Fibroblast of skin of right biceps (primary cell): ENCODE measurements at regions not wholly inside any gene's neighbourhood (a gene's known extent, or its start where the extent isn't known, plus 50 kb on each side); places are given as distances from the start of the nearest gene placed in this dataset.
"Not testable (repeated sequence)": the region's sequence is repeated elsewhere in the genome, so short reads cannot be mapped to it uniquely, and the experiment has no call there.

Experiments
- DNase-seq: peaks from one replicate; pipeline ENCODE4 v3.0.0-alpha.2; 2013

DNA sequence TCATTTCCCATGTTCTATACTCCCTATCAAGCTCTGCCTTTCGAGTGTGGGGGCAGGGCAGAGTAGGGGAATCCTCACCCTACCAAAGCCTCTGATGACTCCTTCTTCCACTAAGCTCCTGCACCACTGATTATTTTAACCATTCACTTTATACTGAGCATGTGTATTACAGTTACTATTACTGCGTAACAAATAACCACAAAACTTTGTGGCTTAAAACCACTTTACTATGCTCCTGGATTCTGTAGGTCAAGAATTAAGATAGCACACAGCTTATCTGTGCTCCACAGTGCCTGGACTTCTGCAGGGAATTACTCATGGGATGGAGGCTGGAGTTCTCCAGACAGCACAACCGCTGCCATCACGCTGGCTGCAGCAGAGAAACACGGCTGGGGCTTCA lies 117.4 kb upstream of the DNAJC10 start:
- DNase-seq = no peak

DNA sequence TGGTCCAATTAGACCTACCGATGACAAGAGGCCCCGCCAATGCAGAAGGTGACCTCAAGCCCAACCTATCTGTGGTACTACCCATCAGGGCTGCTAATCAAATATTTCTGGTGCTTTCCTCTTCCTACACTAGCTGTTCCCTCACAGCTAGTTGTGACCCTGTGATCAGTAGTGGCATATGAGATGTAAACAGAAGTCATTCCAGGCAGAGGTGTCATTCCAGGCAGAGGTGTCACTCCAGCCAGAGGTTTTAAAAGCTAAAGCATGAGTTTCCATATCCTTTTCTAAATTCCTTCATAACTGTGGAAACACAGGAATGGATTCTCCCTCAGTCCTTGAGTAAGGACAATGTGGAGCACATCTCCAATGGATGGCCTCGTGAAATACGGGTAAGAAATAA lies 110.9 kb upstream of the DNAJC10 start:
- no peak for DNase-seq

DNA sequence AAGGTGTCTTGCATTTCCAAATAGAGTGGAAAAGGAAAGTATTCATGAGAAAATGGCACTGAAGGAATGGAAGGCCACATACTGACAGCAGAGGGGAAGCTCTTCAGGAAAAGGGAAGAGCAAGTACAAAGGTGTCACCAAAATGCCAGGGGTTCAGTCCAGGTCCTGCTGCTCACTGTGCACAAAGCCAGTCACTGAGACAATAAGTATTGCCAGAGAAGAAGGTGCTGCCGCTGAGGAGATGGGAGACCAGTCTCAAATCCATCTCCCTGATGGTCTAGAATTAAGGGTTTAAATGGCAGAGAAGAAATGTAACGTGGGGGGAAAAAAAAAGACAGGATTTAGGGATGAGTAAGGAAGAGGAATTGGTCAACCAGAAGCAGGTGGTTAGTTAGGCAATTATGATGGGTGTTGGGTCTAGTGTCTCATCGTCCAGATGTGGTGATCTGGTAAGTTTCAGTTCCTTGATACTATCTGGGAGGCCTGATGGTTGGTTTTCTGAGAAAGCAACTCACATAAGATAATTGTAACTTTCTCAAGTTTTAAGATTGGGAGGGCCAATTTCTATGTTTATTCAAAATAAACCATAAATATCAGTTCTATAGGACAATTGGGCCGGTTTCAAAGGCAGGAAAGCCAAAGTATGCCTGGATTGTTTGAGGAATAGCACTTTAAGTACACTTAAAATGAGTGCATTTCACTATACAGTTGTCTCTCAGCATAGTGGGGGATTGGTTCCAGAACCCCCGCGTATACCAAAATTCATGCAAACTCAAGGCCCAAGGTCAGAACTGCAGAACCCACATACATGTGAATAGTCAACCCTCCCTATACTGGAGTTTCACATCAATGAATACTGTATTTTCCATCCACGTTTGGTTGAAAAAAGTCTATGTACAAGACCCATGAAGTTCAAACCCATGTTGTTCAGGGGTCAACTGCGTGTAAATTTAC lies 109.1 kb upstream of the DNAJC10 start:
- DNase-seq = no peak

DNA sequence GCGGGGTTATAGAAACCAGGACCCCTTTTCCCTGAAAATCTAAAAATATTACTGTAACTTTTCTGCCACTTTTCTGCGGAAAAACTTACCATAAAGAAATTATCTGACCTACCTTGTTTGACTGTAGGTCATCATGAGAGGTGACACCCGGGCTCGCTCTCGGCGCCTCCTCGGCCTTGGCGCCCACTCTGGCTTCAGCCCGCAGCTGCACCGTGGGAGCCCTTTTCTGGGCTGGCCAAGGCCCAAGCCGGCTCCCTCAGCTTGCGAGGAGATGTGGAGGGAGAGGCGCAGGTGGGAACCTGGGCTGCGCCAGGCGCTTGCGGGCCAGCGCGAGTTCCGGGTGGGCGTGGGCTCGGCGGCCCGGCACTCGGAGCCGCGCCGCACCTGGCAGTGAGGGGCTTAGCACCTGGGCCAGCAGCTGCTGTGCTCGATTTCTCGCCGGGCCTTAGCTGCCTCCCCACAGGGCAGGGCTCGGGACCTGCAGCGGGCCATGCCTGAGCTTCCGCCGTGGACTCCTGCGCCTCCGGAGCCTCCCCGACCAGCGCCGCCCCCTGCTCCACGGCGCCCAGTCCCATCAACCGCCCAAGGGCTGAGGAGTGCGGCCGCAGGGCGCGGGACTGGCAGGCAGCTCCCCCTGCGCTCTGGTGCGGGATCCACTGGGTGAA lies 107.7 kb upstream of the DNAJC10 start:
- DNase-seq = no peak

DNA sequence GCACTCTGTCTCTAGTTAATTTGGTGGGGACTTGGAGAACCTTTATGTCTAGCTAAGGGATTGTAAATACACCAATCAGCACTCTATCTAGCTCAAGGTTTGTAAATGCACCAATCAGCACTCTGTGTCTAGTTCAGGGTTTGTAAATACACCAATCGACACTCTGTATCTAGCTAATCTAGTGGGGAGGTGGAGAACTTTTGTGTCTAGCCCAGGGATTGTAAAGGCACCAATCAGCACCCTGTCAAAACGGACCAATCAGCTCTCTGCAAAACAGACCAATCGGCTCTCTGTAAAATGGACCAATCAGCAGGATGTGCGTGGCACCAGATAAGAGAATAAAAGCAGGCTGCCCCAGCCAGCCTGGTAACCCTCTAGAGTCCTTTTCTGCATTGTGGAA lies 107.1 kb upstream of the DNAJC10 start:
- DNase-seq = not testable (repeated sequence)

DNA sequence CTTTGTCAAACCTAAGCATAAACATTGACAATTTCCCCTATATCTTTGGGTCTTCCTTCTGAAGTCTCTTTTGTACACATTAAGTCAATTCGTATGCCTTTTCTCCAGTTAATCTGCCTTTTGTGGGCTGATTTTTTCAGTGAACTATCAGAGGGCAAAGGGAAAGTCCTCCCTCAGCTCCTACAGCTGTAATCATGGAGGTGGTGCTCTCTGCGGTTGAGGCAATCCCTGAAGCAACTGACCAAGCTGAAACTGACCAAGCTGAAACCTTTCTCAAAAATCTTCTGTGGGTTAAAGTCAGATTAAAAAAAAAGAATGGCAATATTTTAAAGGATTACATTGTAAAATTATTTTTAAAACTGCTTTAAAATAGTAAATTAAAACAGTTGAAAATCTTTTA lies 105.8 kb upstream of the DNAJC10 start:
- no peak for DNase-seq

DNA sequence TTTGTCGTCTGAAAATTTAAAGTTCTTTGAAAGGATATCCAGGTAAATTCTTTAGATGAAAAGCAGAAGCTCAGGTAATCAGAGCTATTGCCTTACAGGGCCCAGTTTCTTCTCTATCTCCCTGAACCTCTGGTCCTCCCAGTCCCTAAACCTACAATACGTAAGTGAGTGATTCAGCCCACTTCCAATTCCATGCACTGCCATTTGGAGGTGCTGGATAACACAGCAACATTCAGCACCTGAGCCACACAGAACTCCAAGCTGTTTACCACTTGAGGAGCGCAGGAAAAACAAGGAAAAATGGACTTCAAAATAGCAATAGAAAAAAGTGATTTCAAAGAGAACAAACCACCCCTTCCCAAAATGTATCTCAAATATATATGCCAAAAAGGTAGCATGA lies 105.0 kb upstream of the DNAJC10 start:
- no peak for DNase-seq

DNA sequence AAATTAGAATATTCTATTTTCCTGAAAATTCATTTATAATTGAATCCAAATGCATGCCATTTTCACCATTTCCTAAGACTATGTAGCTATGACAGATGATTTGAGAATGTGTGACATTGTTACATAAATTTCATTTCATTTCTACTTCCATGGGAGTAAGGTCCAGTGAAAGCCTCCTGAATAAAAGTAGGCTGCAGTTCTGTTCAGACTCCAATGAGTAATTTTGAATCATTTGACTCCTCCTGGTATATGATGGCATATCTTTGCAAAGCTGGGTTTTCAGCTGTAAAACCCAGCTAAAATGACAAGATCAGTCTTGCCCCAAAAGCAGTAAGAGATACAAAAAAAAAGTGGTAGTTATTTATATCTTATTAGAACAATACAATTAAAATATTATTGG lies 101.0 kb upstream of the DNAJC10 start:
- peak; percentile 8 for DNase-seq

DNA sequence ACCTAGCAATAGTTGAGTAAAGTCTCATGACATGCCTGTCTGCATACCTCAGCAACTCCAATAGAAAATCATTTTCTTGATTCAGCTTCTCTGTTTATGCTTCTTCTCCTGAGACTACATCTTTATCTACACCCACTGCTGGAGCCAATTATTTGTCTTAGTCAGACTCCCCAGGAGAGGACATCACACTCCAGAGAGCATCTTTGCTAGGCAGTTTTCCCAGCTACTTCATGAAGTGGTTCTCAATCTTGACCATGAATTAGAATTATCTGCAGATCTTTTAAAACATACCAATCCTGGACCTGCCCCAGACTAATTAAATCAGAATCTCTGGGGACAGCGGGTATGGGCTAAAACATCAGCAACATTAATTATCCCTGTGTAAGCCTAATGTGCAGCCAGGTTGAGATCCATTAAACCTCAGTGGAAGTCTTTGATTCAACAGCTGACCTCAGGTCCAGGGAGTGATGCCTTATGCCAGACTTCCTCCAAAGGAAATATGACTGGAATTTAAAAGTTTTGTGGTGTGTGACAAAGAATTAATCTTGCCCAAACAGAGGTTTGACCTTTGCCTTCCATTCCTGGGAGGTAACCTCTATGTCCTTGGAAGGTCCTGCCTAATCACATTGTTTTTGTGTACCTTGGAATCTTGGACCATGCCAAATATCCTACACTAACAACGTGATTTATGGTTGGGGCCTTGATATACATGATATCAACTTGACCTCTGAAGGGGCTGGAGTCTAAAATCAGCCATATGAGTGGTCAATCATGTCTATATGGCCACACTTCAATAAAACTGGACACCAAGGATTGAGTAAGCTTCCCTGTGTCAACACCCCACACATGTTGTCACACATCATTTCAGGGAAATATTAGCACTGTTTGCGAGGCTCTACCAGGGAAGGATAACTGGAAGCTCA lies 99.3 kb upstream of the DNAJC10 start:
- DNase-seq = peak; percentile 79

DNA sequence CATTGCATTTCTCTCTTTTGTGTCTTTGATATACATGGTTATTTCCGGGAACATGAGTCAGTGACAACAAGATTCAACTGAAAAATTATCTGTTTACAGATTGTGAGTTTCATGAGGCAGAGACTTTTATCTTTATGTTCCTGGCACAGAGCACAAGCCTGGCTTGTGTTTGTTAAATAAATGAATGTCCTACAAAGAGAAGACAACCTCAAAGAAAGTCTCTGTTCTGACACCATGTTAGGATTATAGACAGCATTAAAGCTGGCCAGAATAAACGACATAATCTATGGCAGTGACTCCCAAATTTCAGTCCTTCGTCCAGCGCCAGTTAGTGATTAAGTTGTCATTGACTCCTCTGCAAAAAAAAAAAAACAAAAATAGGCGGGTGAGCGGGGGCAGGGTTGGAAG lies 97.4 kb upstream of the DNAJC10 start:
- DNase-seq = no peak

DNA sequence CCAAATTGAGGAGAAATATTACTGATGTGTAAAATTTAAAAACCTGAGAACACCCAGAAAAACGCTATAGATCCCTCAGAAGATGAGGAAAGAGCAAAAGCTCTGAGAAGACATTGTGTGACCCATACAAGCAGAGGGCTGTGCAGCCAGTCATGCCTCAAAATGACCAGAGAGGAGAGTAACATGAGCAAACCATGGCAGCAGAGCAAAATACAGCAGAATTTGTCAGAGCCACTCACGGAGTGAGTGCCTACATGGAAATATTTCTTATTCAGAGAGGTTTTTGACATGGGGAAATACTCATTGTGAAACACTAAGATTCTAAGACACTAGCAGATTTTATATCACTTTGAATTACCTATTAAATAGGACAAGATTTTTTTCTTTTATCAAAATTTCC lies 96.8 kb upstream of the DNAJC10 start:
- DNase-seq = no peak

DNA sequence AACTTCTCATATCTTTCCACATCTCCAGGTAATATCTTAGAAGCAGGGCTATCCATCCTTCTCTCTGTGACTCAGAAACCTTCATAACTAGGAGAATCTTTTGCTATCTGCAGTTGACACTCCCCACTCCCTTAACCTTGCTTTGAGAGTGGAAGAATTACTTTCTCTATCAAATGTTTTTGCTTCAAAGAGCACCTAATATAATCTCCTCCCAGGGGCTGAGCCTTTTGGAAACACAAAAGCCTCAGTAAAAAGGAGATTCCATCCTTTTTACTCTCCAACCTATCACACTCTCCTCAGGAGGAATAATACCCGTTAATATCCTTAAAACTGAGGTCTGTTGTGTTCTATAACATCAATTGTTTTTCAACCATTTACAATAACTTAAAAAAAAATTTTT lies 94.9 kb upstream of the DNAJC10 start:
- no peak for DNase-seq

DNA sequence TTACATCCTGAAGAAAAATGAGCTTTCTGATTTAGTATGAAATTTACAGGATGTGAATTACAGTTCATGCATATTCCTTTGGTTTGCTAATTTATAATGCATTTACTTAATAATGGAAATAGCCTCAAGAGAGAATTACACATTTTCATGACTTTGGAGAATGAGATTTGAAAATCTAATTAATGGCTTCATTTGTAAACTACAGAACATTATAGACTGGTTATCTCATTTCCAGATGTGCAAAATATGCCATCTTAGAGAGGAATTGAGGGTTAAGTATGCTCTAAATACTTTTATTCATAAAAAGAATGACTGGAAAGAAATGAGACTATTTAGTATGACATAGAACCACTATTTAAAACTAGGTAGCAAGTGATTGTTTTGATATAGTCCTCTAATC lies 94.2 kb upstream of the DNAJC10 start:
- DNase-seq = no peak

DNA sequence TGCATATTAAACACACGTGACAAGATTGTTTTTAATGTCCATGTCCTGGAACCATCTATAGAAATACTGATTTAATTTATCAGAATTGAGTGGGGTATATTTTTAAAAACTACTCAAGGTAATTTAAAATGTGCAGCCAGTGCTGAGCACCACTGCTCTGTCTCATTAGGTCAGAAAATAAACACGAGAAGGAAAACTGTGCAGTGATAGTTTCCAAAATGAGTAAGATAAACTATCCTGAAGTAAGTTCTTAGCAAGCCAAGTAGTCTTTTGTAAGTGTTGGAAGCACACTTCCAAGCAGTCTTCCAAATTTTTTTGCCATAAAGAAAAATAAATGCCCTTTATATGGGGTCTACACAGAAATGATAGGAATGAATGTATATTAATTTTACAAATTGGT lies 93.8 kb upstream of the DNAJC10 start:
- no peak for DNase-seq

DNA sequence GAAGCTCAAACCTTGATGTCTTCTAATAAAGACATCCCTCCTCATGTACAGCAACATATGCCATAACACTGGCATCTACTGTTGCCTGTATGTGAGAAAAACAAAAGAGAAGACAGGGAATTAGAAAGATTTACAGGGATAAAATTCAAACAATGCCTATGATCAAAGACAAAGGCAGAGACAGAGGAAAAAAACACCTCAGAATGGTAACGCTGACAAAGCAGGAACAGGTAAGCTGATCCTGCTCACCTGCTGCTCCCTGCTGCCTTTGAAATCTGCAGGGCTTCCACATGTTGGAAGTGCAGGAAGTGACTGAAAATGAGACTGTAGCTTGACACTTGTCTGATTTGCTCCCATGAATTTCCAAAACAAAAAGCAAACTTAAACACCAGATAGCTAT lies 90.2 kb upstream of the DNAJC10 start:
- no peak for DNase-seq

DNA sequence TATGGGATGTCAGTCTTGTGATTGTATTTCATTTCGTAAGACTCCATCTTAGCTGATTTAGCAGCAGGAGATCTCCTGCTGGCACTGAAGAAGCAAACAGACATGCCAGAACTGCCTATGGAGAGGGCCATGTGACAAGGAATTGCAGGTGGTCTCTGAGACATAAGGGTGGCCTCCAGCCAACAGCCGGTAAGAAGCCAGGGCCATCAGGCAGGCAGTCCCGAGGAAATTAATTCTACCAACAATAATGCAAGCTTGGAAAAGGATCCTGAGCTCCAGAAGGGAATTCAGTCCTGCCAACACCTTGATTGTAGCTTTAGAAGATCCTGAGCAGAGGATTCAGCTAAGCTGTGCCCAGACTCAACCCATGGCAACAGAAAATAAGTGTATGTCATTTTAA lies 87.1 kb upstream of the DNAJC10 start:
- DNase-seq = no peak

DNA sequence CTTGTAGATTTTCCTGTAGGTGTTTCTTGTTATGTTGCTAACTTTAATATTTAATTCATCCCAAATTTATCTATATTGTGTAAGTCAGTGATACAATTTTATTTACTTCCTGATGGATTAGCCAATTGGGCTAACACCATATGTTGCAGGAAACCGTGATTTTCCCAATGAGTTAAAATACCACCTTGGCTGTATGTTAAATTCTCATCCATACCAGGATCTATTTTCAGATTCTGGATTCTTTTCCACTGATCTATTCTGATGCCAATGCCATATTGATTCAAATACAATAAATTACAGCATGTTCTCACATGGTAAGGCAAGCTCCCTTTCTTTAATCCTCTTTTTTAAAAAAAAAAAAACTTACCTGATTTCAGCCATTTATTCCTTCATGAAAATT lies 85.8 kb upstream of the DNAJC10 start:
- no peak for DNase-seq

DNA sequence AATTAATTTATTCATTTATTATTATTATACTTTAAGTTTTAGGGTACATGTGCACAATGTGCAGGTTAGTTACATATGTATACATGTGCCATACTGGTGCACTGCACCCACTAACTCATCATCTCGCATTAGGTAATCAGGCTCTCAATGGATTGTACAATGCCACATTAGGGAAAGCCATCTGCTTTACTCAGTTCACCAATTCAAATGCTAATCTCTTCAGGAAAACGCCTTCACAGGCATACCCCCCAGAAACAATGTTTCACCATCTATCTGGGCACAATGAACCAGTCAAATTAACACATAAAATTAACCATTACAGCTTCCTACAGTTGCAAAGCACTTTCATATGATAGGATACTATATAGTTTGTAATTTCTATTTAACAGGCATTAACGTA lies 84.8 kb upstream of the DNAJC10 start:
- DNase-seq = no peak

DNA sequence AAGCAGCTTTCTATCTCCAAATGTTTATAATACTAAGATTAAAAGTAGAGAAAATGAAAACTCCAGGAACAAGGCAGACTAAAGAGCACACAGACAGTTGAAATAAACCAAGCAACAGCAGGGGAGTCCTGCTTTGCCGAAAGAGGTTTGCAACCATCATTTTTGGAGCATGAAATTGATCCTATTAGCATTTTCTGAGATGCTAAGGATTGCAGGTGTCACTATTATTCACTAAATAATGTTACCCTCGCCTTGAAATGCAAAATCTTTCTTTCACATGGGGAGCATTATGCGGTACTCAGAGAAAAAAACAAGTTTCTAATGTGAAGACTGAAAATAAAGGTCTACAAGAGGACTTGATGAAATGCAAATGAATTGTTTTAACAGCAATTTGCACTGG lies 81.7 kb upstream of the DNAJC10 start:
- DNase-seq = no peak

DNA sequence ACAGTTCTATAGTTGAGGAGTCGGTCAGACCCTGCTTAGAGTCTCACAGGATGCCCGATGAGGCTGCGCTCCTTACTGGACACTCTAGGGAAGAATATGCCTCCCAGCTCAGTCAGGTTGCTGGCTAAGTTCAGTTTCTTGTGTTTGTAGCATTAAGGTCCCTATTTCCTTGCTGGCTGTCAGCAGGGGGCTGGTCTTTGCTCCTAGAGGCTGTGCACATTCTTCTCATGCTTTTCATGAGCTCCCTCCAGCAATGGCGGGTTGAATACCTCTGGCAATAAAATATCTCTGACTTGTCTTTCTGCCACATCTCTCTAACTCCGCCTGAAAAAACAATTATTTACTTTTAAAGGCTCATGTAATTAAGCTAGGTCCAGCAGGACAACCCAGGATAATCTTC lies 79.4 kb upstream of the DNAJC10 start:
- no peak for DNase-seq

DNA sequence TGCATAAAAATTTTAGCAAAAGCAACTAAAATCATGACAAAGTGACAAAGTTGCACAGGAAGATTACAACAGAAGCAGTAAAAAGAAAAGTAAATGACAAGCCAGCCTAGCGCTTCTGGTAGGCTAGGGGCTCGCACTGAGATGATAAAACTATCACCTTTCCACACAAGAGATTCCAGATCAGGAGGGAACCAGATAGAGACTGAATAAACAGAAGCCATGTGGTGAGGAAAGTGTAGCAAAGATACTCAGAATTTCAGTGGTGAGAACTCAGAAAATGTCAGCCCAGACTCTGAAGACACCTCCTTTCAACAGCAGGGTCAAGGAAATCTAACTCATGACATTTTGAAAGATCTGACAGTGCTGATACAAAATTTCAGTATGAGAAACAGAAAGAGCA lies 77.4 kb upstream of the DNAJC10 start:
- DNase-seq = no peak

DNA sequence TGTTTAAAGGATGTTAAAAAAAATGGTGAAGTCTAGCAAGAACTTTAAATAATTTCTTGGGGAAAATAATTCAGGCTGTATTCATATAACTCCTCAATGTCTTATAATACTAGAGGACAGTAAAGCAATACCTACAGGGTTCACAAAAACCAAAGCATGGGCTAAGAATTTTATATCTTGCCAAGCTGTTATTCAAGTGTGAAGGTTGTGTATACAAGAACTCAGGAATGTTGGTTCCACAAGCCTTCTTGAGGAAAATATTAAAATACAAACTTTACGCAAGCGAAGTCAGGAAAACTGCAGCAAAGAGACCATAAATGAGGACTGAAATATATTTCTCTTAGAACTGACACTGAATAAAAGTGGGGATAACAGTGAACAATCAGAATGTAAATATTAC lies 76.1 kb upstream of the DNAJC10 start:
- DNase-seq = no peak

DNA sequence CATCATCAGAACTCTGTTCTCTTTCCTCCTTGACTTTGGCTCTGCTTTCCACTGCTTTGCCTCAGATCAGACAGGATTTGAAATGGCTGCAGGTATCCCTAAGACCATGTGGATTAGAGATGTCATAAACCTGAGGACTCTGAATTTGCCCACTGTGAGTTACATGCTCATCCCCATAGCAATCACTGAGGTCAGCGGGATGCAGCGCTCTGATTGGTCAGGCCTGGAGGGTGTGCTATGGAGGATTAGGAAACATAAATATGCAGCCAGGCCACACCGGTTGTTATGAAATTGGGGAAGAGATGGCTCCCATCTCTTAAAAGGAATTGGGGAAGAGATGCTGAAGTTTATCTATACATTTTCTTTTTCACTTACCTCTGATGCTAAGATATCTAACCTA lies 73.7 kb upstream of the DNAJC10 start:
- peak; percentile 36 for DNase-seq
